GM10248 (cell line): ENCODE measurements at regions not wholly inside any gene's neighbourhood (a gene's known extent, or its start where the extent isn't known, plus 50 kb on each side); places are given as distances from the start of the nearest gene placed in this dataset.

Experiments
- CTCF ChIA-PET: fragments of 300-600 bp; sonication (Branson Sonifier 250); formaldehyde crosslinking; extraction: SDS; loops from one replicate; lab custom pipeline; 2021; ENCODE audit warnings: antibody characterized with exemption; lab: Yijun Ruan, JAX
- POLR2A ChIA-PET: fragments of 350-650 bp; sonication (Branson Sonifier 250); formaldehyde crosslinking; extraction: SDS; loops from one replicate; lab custom pipeline; 2020; ENCODE audit warnings: antibody characterized with exemption; lab: Yijun Ruan, JAX
- DNase-seq: peaks from one replicate; pipeline ENCODE4 v3.0.0; 2012; ENCODE audit errors: extremely low spot score
- TF ChIP-seq, protein P1 (sequence below): IDR thresholded peaks from 2 replicates; pipeline ENCODE4 v1.5.1; 2012; ENCODE audit warnings: mild to moderate bottlenecking, low read depth; ENCODE audit errors: extremely low read depth, missing control alignments, control extremely low read depth

DNA sequence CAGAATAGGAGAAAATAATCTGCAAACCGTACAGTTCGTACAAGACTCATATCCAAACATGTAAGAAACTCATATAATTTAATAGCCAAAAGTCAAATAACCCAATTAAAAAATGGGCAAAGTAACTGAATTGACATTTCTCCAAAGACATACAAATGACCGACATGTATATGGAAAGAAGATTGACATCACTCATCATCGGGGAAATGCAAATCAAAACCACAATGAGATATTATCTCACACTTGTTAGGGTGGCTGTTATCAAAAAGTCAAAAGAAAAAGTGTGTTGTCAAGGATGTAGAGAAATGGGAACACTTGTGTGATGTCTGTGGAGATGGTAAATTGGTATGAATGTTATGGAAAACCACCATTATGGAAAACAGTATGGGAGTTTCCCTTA lies 70.5 kb upstream of the STXBP5 start:
- no peak for DNase-seq
- TF ChIP-seq, protein P1, sequence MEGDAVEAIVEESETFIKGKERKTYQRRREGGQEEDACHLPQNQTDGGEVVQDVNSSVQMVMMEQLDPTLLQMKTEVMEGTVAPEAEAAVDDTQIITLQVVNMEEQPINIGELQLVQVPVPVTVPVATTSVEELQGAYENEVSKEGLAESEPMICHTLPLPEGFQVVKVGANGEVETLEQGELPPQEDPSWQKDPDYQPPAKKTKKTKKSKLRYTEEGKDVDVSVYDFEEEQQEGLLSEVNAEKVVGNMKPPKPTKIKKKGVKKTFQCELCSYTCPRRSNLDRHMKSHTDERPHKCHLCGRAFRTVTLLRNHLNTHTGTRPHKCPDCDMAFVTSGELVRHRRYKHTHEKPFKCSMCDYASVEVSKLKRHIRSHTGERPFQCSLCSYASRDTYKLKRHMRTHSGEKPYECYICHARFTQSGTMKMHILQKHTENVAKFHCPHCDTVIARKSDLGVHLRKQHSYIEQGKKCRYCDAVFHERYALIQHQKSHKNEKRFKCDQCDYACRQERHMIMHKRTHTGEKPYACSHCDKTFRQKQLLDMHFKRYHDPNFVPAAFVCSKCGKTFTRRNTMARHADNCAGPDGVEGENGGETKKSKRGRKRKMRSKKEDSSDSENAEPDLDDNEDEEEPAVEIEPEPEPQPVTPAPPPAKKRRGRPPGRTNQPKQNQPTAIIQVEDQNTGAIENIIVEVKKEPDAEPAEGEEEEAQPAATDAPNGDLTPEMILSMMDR, result no peak
- CTCF ChIA-PET, result no interaction called here
- POLR2A ChIA-PET, result no interaction called here

DNA sequence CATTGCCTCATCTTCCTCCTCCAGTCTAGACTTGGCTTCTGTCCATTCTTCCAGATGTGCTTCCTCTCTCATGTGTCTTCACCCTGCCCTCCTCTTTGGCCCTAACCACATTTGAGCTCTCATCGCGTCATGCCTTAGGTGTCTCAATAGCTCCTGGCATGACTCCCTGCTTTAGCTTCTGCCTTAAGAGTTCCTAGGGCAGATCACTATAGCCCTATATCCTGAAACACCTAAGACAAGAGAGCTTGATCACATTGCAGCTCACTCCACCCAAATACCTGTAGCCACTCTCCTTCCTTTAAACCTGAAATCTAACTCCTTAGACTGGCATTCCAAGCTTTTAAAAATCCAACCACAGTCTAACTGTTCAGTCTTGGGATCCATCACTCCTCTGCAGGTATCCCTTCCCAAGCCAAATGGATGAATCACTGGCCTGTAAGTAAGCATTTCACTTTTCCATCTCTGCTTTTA lies 69.0 kb upstream of the STXBP5 start:
- ChIA-PET CTCF (interaction anchor here (1.0 to 1.1 kb wide), 3 partner anchors 9 to 28 kb away, joined by 3 to 5 read pairs (median 3); no protein-coding TSS in a partner anchor), POLR2A (no interaction called here)
- DNase-seq, result no peak
- TF ChIP-seq, protein P1, result no peak

DNA sequence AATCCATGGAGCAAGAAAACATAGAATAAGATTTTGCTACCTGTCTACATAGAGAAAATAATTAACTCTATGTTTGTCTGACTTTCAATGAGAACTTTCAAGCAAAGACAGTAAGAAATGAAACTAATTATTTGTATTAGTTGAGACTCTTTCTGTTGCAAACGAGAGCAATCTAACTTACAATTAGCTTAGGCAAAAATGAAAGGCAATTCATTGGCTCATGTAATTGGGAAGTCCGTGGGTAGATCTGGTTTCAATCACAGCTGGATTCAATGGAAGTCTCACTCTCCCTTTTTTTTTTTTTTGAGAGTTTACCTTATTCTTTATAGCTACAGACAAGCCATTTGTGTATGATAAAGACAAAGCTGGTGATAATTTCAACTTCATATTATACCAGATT lies 68.2 kb upstream of the STXBP5 start:
- TF ChIP-seq, protein P1, result no peak
- ChIA-PET POLR2A (no interaction called here), CTCF (interaction anchor here (1.0 kb wide), 1 partner anchor 10 kb away, joined by 3 read pairs; no protein-coding TSS in a partner anchor)
- DNase-seq, result no peak

DNA sequence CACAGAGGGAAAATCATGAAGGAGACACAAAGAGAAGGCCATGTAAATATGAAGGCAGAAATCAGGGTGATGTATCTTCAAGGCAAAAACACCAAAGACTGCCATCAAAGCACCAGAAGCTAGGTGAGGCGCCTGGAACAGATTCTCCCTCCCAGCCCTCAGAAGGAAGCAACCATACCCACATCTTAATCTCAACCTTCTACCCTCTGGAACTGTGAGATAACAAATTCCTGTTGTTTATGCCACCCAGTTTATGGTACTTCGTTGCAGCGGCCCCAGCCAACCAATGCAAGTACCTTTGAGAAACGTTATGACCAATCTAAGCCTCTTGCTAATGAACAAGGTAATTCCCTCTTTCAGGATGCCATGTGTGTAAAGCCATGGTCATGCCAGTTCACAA lies 66.2 kb upstream of the STXBP5 start:
- TF ChIP-seq, protein P1, result no peak

DNA sequence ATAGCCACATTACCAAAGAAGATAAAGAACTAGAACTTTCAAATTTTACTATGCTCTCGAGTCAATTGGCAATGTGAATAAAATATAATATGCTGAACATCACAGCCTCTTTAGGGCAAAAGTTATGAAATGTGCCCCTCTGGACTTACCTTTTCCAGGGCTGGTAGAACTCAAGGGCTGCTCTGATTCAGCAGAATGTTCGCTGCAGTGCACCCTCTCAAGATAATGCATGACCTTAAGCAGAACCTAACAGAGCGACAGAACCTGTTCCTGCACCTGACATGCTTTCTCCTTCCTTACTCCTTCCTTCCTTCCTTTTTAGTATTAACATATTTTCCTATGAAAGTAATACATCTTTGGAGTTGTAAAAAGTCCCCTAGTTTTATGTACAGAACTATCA lies 65.4 kb upstream of the STXBP5 start:
- no peak for DNase-seq
- CTCF ChIA-PET, result no interaction called here
- TF ChIP-seq, protein P1, result no peak
- POLR2A ChIA-PET, result no interaction called here

More for the DNA sequence above, 66.2 kb upstream of the STXBP5 start:
- ChIA-PET POLR2A (no interaction called here), CTCF (no interaction called here)
- DNase-seq, result no peak

DNA sequence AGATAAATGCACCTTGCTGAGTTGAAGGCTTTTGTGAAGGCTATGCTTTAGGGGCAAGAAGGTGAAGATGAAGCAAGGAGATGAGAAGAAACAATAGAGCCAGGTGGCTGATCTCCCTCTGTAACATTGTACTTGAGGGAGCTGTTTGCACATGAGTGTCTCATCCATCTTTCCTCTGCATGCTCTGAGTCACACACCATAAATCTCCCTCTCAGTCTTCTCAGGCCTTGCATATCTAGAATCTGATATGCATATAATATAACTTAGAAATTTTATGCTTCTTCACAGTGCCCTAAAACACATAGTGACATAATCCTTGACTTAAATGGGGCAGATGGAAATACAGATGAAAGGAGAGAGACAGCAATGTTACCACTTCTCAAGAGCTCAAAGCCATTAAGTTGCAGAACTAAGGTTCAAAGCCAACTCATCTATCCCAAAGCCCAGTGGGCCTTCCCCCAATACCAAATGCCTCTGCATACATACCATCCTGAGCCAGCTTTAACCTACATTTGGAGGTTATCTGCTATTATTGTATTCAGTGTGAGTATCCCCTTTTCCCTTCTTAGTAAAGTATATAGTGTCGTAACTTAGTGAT lies 62.4 kb upstream of the STXBP5 start:
- CTCF ChIA-PET, result no interaction called here
- DNase-seq, result no peak
- TF ChIP-seq, protein P1, result no peak
- POLR2A ChIA-PET, result no interaction called here
